Right renal pelvis (tissue), 4 donors: ENCODE measurements at regions not wholly inside any gene's neighbourhood (a gene's known extent, or its start where the extent isn't known, plus 50 kb on each side); places are given as distances from the start of the nearest gene placed in this dataset.

Source experiments
- DNase-seq, 4 donors: peaks; one replicate each; pipeline ENCODE4 v3.0.0-alpha.2; 2013; ENCODE audit warnings: low read depth in 4 of 4, low spot score in 3 of 4, missing footprints in 1 of 4

DNA sequence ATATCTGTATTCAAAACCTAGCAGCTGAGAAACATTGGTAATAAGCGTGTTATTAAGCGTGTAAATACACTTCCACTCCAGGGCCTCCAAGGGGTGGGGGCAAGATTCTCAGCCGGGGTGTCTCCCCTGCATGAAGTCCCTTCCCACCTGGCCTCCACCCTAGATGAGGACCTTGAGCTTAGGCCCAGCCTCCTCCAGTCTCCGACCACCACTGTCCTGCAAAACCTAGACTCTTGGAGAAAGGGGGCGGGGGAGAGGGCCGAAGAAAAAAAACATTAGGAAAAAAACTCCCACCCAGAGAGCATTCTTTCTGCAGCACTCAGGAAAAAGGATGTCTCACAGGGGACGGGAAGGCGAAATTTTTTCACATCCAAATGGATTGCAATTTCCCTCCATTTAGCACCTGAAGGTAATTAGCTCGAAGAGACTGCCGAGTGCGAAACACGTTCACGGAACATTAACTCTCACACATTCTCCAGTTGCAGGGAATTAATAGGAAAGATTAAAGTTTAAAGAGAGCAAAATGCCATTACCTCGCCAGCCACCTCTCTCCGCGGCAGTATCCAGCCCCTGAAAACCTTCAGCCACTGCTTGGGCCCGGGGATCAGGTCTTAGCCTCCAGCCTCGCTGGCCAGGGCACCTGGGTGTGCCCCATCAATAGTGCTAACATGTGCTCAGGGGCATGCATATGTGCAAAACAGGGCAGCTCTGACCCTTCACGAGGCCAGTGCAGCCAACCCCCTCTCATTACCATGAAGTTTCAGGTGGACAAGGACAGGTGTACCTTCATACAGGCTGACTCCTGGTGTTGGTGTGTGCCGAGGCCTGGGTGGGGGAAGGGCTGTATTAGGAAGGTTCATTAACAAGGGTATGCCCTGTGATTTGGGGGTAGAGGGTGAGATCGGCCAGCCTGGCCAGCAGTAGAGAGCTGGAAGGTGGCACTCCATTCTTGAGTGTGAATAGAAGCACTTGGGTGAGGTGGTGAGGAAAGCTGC is 77.2 kb downstream of the HIF1AN start:
- DNase-seq: no peak

DNA sequence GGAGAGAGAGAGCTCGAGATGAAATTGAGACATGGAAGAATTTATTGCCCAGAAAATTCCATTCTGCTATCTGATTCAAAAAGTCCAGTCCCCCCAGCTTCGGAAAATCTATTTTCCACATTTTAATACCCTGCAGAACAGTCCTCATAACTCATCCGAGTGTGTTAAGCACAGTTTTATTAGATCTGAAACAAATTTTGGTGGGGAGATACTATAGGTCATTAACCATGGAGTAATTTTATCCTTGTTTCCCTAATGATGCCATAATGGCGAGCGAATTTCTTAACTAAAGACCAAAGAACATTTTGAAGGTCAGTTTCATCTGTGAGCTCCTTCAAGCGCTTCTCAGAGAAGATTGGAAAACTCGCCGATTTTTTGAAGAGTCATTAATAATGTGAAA is 78.1 kb downstream of the HIF1AN start:
- no peak for DNase-seq

DNA sequence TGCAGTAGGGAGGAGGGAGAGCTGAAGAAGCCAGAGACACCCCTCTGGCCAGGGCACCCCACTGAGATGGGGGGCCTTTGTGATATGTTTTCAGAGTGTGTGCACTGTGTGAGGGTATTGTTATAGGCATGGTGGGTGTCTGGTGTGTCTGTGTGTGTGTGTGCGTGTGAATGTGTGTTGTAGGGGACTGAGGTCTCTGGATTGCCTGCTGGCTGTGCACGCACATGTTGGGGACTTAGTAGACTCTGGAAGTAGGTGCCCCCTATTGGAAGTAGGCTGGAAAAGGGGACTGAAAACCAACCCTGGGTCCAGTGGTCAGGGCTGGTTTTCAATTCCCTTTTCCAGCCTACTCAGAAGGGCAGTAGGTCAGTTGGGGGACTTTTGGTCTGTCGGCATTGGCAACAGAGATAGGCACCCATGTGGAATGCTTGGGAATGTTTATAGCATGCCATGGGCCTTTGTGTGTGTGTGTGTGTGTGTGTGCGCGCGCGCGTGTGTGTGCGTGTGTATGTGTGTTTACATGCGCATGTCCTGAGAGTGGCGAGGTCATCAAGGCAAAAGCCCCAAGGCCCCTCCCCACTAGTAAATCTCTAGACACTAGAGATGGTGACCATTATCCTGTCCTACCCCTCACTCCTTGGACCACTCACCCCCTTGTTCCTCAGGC is 78.8 kb downstream of the HIF1AN start:
- DNase-seq: no peak

DNA sequence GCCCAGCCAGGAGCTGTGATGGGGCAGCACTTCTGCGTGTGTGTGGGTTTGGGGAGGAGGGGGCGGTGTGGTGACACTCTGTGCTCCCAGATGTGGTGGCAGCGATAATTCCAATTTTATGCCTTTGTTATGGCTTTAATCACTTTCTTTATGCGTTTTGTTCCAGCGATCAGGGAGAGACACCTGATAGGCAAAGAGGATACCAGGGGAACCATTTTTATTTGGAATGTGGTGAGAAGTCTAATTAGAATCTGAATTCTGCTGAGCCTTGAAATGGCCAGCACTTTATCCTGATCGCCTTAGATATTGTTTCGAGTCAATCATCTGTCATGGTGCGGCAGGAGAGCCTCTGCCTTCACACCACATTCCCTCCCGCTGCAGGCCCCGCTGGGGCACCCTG is 79.5 kb downstream of the HIF1AN start:
- DNase-seq: no peak

GRCh38 chr10:100615908-100616307 is 80.2 kb downstream of the HIF1AN start:
- no peak for DNase-seq

DNA sequence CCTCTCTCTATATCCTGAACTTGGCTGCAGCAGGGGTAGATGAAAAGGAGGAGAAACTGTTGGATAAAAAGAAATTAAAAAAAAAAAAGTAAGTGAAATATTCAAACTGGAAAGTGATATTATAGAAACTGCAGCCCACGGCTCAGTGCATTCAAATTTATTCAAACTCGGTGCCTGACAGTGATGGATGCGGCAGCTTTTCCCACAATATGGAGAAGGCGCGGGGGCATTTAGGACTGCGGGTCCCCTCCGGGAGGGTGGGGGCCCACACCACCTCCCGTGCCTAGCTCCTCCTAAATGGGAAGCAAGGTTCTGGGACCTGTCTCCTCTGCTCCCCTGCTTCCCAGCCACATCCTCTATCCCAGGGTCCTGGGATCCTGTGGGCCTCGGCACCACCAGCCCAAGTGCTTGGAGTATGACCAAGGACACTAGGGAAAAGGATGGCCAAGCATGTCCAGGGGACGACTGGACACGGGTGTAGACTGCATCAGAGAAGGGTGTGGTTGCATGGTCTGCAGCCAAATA is 82.4 kb downstream of the HIF1AN start:
- DNase-seq: no peak

DNA sequence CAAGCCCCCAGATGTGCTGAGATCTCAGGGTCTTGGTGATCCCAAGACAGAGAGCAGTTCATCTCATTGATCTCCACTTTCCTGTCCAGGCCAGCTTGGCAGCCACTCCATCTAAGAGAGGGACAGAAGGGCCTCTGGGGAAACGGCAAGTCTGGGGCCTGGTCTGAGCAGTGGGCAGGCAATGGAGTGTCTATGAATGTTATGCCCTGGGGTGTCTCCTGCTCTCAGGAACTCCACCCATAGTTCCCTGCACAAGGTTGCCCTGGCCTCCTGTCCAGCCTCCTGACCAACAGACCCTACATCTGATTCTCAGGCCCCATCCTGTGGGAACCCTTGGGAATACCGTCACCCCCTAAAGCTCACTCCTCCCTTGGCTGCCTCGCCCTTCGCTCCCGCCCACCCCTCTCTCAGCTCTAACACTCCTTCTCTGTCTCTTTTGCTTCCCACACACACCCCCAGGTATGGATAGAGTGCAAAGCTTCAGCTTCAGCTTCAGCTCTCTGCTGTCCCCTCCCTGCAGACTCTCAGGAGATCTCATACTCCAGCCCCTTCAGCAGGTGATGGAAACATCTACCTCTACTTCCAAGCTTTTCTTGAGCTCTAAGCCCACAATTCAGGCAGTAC is 83.0 kb downstream of the HIF1AN start:
- no peak for DNase-seq

GRCh38 chr10:100620087-100620835 is 84.5 kb downstream of the HIF1AN start:
- no peak for DNase-seq

- DNase-seq: peak in 1 of 4 donors; percentile 69
Measured at GRCh38 chr10:100621360-100622205, 85.8 kb downstream of the HIF1AN start.

DNA sequence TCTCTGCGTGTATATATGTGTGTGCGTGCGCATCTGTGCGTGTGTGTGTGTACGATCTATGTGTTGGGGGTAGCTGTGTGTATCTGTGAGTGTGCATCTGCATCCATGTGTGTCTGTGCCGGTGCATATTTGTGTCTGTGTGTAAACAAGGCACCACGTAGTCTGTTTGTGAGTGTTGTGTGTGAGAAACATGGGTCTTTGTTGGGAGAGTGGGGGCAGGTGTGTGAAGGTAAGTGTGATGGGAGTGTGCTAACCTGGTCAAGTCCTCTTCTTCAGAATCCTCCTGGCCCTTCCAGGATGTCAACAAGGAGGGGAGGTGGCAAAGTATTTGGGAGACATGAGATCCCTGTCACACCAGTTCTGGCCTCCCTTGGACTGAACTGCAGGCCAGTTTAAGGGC is 87.2 kb downstream of the HIF1AN start:
- DNase-seq: no peak

DNA sequence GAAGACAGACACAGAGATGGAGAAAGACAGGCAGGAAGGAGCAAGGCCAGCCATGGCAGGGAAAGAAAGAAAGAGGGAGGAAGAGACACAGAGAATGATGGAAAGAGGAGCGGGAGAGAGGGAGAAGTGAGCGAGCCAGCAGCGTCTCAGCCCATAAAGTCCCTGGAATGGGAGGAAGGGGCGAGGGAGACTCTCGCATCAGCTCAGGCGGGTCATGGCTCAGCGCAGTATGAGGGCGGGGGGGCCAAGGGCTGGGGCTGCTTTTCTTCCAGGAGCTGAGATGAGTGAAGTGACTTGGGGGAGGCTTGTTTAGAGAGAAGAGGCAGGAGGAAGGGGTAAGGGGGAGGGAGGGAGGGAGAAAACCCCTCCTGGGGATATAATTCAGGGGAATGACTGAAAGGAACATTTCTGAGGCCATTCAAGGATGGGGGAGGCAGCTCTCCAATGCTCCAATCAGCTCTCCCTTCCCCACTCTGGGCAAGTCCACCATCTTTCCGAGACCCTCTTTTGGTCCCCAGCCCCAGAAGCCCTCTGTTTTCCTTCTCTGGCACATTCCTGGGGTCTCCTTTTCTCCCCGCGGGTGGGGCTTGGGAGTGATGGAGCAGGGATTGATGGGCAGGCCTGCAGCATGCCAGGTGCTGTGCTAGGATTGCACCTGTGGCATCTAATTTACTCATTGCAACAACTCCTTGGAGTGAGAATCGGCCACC is 87.9 kb downstream of the HIF1AN start:
- peak in 2 of 4 donors; percentile 66 to 80 for DNase-seq

DNA sequence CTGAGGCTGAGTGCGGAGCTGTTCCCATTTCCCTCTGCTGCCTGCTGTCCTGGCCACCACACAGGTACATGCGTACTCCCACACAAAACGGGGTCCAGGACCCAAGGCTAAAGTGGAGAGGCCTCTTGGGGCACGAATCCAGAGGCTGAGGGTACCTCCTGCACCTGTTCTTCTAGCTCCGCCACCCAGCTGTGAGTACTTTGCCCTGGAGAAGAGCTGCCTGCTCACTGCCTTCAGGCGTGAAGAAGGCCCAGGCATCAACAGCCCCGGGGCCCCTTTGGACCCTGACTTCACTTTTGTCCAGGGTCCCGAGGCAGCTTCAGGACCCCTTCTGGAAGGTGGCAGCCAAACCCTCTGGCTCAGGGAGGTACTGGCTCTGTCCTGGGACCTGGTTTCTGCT is 88.6 kb downstream of the HIF1AN start:
- no peak for DNase-seq

GRCh38 chr10:100625816-100626215 is 90.1 kb downstream of the HIF1AN start:
- no peak for DNase-seq

DNA sequence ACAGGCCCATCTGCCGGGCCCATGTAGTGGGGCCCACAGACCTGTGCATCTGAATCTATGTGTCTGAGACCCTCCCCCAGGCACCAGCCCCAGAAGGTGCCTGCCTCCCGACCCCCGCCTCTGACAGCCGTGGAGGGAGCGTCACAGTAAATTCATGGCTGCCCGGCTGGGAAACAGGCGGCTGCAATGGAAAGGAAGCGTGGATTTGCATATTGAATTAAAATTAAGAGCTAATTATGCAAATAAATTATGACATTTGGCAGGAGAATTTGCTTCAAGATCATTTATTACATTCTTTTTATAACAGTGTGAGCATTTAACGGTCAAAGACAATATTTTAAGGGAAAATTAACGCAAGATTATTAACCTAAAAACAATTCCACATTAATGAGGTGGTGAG is 92.3 kb downstream of the HIF1AN start:
- no peak for DNase-seq

DNA sequence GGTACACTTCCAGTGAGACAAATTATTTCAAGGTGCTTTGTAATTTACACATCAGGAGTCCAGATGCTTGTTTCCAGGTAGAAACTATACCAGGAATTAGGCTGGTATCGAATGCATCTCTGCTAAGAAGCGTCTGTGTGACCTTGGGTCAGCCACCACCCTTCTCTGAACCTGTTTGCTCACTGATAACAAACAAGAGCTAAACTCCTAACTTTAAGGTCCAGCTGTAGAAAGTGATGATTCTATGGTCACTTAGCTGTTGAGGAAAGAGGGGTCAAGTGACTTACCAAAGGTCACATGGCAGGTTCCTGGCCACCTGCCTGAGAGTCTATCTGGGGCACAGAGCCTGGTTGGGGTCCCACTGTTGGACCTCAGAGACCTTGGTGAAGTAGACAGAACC is 95.4 kb downstream of the HIF1AN start:
- DNase-seq: no peak

DNA sequence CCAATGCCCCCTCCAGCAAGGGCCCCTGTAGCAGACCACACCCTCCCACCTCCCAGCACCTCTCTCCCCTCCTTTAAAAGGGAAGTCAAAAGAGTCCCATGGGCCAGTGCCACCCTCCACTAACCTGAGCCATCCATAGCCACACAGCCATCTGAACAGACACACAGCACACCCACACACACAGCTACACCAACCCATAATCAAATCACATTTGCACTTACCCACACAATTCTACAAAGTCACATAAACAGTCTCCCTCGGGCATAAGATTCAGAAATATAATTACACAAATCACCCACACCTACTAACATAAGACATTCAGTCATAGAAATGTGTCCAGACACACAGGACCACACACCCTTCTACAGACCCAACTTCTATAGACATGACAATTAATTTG is 96.3 kb downstream of the HIF1AN start:
- no peak for DNase-seq

DNA sequence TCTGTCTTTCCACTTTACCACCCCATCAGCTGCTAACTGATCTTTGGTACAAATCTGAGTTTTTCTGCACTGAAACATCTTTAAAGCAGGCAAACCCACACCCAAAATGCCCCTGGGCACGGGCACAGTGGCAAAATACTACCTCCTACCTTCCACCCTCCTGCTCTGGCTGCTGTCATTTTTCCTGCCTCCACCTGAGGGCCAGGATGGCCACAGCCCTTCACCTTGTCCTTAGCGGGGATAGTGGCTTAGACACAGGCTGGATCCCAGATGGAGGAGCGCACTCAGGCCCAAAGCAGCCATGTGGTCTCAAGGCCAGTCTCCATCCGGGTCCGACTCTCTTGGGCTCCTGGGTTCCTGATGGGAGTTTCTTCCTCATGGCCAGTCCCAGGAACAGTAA is 98.3 kb downstream of the HIF1AN start:
- DNase-seq: no peak

DNA sequence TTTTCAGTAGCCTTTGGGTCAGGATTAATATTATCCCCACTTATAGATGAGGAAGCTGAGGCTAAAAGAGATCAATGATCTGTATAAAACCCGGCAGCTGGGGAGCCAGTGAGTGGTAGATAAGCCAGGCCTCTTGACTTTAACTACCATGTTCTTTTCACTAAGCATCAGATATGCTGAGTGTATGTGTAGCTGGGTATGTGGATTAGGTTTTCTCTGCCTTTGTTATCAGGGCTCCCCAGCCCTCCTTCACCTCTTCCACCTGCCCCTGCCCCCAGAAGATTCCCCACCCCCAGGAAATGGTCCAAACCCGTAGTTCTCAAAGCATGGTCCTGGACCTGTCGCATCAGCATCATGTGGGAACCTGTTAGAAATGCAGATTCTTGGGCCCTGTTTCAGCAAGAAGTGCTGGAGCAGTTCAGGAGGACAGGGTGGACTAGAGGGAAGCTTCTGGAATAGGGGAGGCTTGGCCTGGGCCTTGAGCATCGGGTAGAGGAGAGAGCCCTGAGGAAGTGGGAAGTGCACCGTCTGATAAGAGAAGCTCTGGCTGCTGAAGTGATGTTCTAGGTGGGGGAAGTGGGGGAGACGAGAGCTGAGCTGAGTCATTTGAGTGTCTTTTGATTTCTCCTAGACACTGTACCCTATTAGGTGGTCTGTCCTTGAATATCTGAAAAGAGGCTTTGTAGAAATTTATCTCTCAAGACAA is 101.3 kb downstream of the HIF1AN start:
- DNase-seq: no peak
